ENCODE measurements at regions not wholly inside any gene's neighbourhood (a gene's known extent, or its start where the extent isn't known, plus 50 kb on each side); places are given as distances from the start of the nearest gene placed in this dataset.

GRCh38 chr20:37458761-37459160 lies 62.3 kb upstream of the NNAT start:
- H3K9me2 ChIP-seq (replicated peaks; ENCODE audit: low read length), result no peaks in the 10 kb centered on the region
- BruUV-seq (replicated peaks), result no TSS peak
- no peak overlapping the region for H2AFZ ChIP-seq (ENCODE audit: low read length)
- no peak overlapping the region for H3K9ac ChIP-seq (ENCODE audit: low read length)
- H3K27ac ChIP-seq (ENCODE audit: low read length), result no peak overlapping the region
- H3K79me2 ChIP-seq (ENCODE audit: low read length), result no peaks in the 10 kb centered on the region
- 0 out of 2 replicates have a peak, but pooled peaks cover 7% of the 10 kb centered on the region for H3K27me3 ChIP-seq (ENCODE audit: low read length)
- DNase-seq (no peak), ATAC-seq (no peak)
- H3F3A ChIP-seq (ENCODE audit: low read length, unreplicated experiment), result no peaks in the 10 kb centered on the region
- H3K9me3 ChIP-seq (ENCODE audit: low read length), result no peaks in the 10 kb centered on the region
- ChIA-PET POLR2A (ENCODE audit: unreplicated experiment) (interaction anchor here (0.6 kb wide), 1 partner anchor 473 kb away, joined by 5 read pairs; no protein-coding TSS in a partner anchor), CTCF (no interaction called here)
- intact Hi-C loops (cut with micrococcal nuclease), result no loop called here
- H3K4me1 ChIP-seq (ENCODE audit: insufficient read depth, low read length), result no peaks in the 10 kb centered on the region
- no peak for TF ChIP-seq EZH2 (IDR thresholded peaks at IDR 0.05; ENCODE audit: low read length, unreplicated experiment)
- TF ChIP-seq EZH2phosphoT487 (IDR thresholded peaks at IDR 0.05; ENCODE audit: borderline replicate concordance, low read length), result no peak
- TF ChIP-seq CTCF (conservative IDR thresholded peaks at IDR 0.05; ENCODE audit: low read depth, low read length), result no peak
- H3K4me3 ChIP-seq (ENCODE audit: low read length), result no peak overlapping the region
- no peaks in the 10 kb centered on the region for H3K36me3 ChIP-seq (ENCODE audit: low read depth, low read length)
- no peaks in the 10 kb centered on the region for H4K20me1 ChIP-seq (ENCODE audit: low read length)
- no peak overlapping the region for H3K4me2 ChIP-seq (ENCODE audit: low read length)

GRCh38 chr20:37461405-37461804 lies 59.6 kb upstream of the NNAT start:
- no peaks in the 10 kb centered on the region for H3K9me3 ChIP-seq (ENCODE audit: low read length)
- no peak overlapping the region for H2AFZ ChIP-seq (ENCODE audit: low read length)
- no peaks in the 10 kb centered on the region for H3K9me2 ChIP-seq (replicated peaks; ENCODE audit: low read length)
- H3K27me3 ChIP-seq (ENCODE audit: low read length), result peaks cover 26% of the 10 kb centered on the region
- H3K36me3 ChIP-seq (ENCODE audit: low read depth, low read length), result no peaks in the 10 kb centered on the region
- H3F3A ChIP-seq (ENCODE audit: low read length, unreplicated experiment), result no peaks in the 10 kb centered on the region
- H3K4me1 ChIP-seq (ENCODE audit: insufficient read depth, low read length), result no peaks in the 10 kb centered on the region
- BruUV-seq (replicated peaks), result no TSS peak
- intact Hi-C loops (cut with micrococcal nuclease), result no loop called here
- no peak overlapping the region for H3K4me3 ChIP-seq (ENCODE audit: low read length)
- no peak for ATAC-seq
- no peak overlapping the region for H3K9ac ChIP-seq (ENCODE audit: low read length)
- ChIA-PET CTCF (no interaction called here), POLR2A (ENCODE audit: unreplicated experiment) (no interaction called here)
- H3K79me2 ChIP-seq (ENCODE audit: low read length), result no peaks in the 10 kb centered on the region
- DNase-seq, result no peak
- no peak overlapping the region for H3K4me2 ChIP-seq (ENCODE audit: low read length)
- TF ChIP-seq CTCF (conservative IDR thresholded peaks at IDR 0.05; ENCODE audit: low read depth, low read length), result no peak
- no peak for TF ChIP-seq EZH2 (IDR thresholded peaks at IDR 0.05; ENCODE audit: low read length, unreplicated experiment)
- TF ChIP-seq EZH2phosphoT487 (IDR thresholded peaks at IDR 0.05; ENCODE audit: borderline replicate concordance, low read length), result no peak
- no peak overlapping the region for H3K27ac ChIP-seq (ENCODE audit: low read length)
- no peaks in the 10 kb centered on the region for H4K20me1 ChIP-seq (ENCODE audit: low read length)

GRCh38 chr20:37463726-37464494 lies 57.1 kb upstream of the NNAT start:
- TF ChIP-seq EZH2phosphoT487 (IDR thresholded peaks at IDR 0.05; ENCODE audit: borderline replicate concordance, low read length), result no peak
- TF ChIP-seq CTCF (conservative IDR thresholded peaks at IDR 0.05; ENCODE audit: low read depth, low read length), result no peak
- no peak for TF ChIP-seq EZH2 (IDR thresholded peaks at IDR 0.05; ENCODE audit: low read length, unreplicated experiment)
- no peak overlapping the region for H3K9ac ChIP-seq (ENCODE audit: low read length)
- no peak overlapping the region for H3K4me3 ChIP-seq (ENCODE audit: low read length)
- no peaks in the 10 kb centered on the region for H3K9me3 ChIP-seq (ENCODE audit: low read length)
- ChIA-PET CTCF (interaction anchor here (0.5 kb wide), 1 partner anchor 1654 kb away, joined by 3 read pairs; no protein-coding TSS in a partner anchor), POLR2A (ENCODE audit: unreplicated experiment) (interaction anchor here (0.6 kb wide), 1 partner anchor 22 kb away, joined by 5 read pairs; no protein-coding TSS in a partner anchor)
- H3K27me3 ChIP-seq (ENCODE audit: low read length), result peaks cover 39% of the 10 kb centered on the region
- no peaks in the 10 kb centered on the region for H4K20me1 ChIP-seq (ENCODE audit: low read length)
- H3K27ac ChIP-seq (ENCODE audit: low read length), result no peak overlapping the region
- intact Hi-C loops (cut with micrococcal nuclease), result no loop called here
- no peaks in the 10 kb centered on the region for H3K4me1 ChIP-seq (ENCODE audit: insufficient read depth, low read length)
- no peaks in the 10 kb centered on the region for H3F3A ChIP-seq (ENCODE audit: low read length, unreplicated experiment)
- DNase-seq, result no peak
- no peaks in the 10 kb centered on the region for H3K9me2 ChIP-seq (replicated peaks; ENCODE audit: low read length)
- BruUV-seq (replicated peaks), result no TSS peak
- H3K4me2 ChIP-seq (ENCODE audit: low read length), result no peak overlapping the region
- H3K36me3 ChIP-seq (ENCODE audit: low read depth, low read length), result no peaks in the 10 kb centered on the region
- no peak for ATAC-seq
- H3K79me2 ChIP-seq (ENCODE audit: low read length), result no peaks in the 10 kb centered on the region
- no peak overlapping the region for H2AFZ ChIP-seq (ENCODE audit: low read length)
